Limb (tissue), 2 donors: ENCODE measurements at regions not wholly inside any gene's neighbourhood (a gene's known extent, or its start where the extent isn't known, plus 50 kb on each side); places are given as distances from the start of the nearest gene placed in this dataset.

Source experiments
- DNase-seq, 2 donors: peaks; one replicate each; pipeline ENCODE4 v3.0.0-alpha.2; 2016; ENCODE audit errors: extremely low spot score in 2 of 2

DNA sequence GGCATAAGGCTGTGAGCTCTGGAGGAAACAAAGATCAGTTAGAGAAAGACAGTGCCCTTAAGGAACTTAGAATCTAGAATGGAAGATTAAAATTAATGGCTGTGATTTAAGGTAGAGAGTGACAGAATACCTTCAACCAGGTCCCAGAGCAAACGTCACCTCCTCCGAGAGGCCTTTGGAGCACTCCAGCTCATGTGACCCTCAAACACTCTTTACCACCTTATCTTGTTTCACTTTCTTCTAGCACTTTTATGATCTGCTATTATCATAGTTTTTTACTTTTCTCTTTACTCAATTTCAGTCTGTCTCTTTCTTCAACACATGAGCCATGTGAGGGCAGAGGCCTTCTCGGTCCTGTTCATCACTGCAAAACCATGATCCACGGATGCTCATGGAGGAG lies 187.0 kb downstream of the SMIM20 start:
- DNase-seq, result no peak

DNA sequence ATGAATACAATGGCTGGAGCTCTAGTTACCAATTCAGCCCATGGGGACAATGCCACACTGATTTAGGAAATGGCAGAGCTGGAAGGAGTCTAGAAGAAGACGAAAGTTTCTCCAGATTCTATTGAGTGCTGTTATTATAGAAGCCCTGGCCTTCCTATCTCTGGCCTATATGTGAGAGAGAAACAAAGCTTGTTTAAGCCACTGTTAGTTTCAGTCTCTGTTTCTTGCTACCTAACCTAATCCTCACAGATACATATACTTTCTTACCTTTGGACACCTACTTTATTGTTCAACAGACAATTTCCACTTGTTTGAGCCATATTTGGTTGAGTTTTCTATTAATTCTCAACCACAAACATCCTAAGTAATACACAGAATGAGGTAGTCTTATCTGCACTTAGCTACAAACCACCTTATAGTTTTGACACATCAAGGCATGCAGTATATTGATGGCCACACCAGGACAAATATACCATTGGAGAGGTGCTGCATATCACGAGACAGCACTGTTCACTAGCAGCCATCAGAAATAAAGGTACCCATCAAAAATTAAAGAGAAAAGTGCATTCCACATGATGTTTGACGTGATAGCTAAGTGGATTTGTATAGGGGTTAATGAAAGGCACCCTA lies 190.2 kb downstream of the SMIM20 start:
- DNase-seq, result no peak

DNA sequence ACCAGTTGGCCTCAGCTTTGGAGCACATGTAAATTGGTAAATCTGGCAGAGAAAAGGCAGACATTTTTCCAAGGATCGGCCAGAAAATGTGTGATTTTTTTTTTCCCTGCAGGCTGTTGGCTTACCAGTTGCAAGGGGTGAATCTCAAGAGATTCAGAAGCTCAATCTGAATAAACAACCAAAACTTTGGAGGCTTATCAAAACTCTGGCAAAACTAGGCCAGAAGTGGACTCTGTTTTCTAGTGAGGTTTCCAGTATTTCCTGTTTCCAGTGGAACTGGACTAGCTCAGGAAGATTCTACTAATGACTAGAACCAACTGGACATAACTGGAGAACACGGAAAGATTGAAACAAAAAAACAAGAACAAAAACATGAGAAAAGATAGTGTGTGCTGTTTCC lies 191.3 kb downstream of the SMIM20 start:
- no peak for DNase-seq

DNA sequence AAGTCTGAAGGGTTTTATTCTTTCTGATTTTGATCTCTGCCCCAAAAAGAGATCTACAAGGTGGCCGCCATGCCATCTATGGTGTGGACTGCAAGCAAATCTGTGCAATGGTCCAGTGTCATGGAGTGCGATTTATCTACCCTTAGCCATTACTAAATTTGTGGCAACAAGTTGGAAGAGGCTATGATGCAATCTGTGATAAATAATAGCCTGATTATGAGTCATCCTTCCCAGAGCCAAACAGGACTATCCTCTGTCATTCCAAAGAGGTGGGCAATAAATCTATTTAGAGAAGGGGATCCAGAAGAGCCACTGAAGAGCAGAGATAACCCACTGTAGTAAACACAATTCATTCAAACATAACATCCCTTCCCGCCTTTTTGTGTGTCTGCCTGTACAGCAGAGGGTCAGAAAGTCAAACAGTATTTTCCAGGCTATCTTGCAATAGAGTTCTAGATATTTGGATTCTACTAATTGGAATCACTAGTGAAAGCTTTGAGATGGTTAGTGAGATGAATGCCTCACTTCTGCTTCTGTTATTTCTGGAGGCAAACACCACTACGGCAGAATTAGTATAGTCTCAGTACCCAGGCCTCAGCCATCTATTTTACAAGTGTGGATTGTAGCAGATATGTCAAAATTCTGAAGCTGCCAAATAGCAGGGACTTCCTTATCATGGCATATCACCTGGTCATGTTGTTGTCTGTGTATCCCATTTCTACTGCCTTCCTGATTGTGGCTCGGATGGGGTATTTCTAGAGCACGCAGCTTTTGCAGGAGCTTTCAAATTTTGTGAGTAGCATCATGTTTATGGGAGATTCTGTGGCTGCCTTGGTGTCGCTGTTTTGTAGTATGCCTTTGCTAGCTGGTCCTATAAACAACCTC lies 192.0 kb downstream of the SMIM20 start:
- DNase-seq, result no peak

DNA sequence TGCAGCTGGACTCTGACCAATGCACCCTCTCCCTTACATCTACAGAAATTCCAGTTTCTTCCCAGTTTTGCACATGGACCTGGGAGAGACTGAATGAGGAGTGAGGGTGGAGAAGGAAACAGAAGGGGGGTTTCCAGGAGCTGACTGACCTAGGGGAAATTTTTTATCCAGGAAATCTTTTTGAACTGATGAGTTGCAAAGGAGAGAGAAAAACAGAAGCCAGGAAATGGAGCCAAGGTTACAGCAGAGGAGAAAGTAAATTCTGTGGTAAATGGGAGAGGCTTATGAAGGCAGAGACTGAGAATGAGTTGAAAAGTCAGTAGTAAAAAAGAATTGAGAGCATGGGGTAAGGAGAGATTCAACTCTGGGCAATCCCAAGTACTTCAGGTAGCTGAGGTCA lies 192.8 kb downstream of the SMIM20 start:
- no peak for DNase-seq

DNA sequence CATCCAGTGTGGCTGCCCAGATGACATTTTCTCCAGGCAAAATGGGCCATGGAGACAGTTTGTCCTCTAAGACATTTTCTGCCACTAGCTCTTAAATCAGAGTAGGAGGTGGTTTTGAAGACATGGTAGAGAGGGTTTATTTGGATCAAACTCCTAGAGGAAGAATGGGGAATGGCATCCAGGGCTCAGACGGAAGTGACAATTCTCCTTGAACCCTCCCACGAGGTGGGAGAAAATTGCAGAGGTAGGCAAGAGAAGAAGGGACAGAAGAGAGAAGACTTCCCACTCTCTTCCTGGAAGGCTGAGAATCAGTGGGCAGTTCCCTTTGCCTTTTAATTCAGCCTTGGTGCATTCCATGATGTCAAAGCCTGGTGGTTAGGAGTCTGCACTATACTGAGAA lies 194.0 kb downstream of the SMIM20 start:
- no peak for DNase-seq

DNA sequence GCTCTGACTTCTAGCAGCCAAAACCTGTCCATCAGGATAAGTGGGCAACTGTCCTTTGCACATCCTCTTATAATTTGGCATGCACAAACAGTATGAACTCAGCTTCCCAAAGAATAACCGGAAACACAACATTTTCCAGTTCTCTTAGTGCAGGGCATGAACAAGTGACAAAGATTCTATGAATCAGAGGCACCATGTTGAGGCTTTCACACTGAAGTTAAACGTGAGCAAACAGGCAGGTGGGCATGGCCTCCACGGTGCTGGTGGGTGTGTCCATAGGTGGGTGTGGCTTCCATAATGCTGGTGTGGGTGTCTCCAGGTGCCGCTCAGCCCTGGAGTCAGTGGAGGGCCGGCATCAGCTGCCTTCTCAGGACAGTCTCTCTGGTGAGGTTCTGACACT lies 196.5 kb downstream of the SMIM20 start:
- no peak for DNase-seq

DNA sequence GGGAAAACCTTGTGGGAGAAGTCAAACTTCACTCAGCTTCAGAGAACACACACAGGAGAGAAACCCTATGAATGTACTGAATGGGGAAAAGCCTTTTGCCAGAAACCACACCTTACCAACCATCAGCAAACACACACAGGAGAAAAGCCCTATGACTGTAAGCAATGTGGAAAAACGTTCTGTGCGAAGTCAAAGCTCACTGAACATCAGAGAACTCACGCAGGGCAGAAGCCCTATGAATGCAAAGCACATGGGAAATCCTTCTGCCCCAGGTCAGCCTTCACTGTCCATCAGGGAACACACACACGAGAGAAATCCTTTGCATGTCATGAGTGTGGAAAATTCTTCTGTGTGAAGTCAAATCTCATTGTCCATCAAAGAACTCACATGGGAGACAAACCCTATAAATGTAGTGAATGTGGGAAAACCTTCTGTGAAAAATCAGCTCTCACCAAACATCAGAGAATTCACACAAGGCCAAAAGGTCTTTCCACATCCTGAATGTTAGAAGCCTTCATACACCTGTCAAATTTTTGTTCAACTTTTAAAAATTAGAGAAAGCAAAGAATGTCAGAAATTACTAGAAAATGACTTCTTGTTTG lies 199.4 kb downstream of the SMIM20 start:
- DNase-seq, result no peak

DNA sequence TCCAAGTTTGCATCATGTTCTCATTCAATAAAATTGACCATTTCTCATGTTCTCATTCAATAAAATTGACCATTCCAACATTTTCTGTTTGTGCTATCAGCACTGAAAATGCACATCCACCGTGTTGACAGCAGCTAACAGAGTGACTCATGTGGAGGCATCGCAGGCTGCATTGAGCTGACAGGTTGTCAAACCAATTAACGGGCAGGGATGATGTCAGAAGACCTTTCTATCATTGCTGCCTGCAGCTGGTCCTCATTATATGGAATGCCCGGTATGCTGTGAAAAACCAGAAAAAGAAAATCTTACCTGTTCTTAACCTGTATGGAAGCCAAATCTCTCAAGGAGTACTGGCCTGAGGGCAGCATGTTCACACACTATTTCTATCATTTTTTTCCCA lies 202.0 kb downstream of the SMIM20 start:
- no peak for DNase-seq

DNA sequence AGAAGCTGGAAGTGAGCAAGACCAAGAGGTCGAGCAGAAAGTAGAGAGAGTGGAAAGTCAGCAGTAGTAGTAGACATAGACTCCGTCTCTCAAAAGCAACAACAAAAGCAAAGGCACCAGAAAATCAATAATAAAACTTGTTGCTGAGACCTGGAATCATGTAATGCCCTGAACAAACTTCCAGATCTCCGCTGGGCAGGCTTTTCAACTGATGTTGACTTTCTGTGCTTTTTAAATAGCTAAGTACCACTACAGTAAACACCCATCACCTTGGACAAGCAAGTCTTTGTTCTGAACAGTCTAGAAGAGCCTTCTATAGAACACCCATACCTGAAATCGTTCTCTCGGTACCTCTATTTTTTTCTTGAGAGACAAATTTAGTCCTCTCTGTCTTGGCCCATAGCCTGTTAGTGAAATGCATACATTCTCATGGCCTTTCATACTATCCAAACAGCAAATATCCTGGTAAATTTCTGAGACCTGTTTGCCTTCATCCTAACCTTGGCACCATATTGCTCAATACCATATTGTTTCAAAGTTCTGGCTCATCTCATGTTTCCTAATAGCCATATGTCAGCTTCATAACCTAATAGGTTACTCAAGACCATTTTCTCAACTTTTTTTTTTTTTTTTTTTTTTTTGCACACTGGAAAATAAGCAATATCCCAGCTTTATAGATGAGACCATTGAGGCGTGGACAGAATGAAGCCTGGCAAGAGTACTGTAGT lies 200.6 kb upstream of the RBPJ start:
- DNase-seq, result no peak

DNA sequence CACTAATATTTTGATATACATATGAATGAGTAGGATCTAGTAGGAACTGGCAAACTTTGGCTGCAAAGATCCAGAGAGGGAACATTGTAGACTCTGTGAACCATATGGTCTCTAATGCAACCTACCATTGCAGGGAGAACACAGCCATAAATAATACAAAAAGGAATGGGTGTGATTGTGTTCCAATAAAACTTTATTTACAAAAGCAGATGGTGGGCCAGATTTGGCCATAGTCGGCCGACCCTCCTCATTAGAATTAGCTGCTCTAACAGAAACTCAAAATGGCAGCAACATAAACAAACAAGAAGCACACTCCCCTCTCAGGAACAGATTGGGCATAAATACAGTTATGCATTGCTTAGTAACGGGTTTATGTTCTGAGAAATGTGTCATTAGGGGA lies 198.1 kb upstream of the RBPJ start:
- no peak for DNase-seq

DNA sequence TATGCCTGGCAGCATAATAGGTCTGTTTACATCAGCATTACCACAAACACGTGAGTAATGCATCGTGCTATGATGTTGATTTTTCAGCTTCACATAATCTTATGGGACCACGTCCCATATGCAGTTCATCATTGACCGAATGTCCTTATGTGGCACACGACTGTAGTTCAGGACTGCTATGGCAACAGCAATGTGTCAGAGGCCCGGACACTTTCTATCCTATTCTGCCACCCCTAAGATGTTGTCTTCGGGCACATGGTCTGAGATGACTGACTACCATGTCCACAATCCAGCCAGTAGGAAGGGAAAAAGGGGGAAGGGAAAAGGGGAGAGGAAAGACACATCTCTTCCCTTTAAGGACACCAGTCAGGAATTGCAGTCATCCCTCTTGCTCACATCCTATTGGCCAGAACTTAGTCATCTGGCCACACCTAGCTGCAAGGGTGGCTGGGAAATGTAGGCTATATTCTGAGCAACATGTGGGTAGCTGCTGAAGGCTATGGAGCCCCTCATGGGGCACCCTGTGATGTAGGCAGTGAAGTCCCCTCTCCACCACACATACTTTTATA lies 196.0 kb upstream of the RBPJ start:
- no peak for DNase-seq

DNA sequence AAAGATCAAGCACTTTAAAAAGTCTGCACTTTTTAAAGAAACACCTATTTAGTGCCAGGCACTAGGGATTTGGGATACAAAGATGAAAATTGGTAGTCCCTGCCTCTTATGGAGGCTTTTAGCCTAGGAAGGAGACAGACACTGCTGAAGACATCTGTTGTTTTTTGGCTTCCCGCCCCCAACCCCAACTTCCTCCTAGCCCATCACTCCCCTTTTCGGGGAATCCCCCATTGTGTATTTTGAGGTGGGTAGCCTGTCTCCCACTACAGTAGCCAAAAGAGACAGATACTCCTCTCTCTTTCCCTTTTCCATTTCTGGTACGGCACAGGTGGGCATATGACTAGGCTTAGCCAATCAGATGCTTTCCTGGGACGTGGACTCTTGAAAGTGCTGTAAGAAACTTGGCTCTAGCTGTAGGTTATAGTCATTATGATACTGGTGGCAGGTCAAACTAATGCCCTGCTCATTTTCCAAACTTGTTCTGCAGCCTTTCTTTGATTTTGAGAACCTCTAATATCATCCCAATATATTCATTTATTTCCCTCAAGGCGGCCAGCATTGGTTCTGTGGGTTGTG lies 194.6 kb upstream of the RBPJ start:
- no peak for DNase-seq

DNA sequence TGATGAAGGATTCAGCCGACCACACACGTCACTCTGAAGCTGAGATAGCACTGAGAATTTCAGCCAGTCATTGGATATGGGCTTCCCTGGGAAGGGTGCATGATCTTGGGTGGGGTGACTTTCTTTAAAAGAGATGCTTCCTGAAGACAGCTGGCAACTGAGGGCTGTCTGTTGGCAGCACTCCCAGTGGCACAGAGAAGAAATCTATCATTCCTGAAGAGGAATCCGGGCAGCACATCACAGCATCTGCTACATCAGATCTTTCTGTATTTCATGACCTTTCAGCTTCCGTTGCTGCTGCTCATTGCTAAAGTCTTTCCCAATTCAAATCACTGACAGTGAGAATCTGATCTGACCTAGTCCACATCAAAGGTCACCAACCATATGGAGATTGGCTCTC lies 193.8 kb upstream of the RBPJ start:
- DNase-seq, result no peak

DNA sequence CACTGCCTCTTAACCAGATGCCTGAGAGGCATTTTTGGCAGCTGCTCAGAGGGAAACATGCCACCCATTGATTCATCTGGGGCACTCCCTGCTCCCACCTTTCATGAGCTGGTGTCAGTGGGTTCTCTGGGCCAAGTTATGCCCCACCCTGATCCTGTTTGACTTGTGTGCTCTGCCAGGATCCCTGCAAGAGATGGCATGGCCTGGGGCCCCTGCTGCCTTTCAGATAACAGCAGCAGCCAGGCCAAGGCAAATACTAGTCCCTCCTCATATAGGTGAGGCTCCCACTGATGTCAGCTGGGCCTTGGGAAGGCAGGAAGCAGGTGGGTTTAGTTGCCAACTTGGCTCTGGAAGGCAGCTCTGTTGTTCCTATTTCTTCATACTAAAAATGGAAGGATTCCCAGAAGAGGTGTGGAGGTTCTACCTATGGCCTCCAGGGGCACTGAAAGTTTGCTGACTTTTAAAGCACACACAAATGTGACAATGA lies 192.9 kb upstream of the RBPJ start:
- DNase-seq, result no peak

DNA sequence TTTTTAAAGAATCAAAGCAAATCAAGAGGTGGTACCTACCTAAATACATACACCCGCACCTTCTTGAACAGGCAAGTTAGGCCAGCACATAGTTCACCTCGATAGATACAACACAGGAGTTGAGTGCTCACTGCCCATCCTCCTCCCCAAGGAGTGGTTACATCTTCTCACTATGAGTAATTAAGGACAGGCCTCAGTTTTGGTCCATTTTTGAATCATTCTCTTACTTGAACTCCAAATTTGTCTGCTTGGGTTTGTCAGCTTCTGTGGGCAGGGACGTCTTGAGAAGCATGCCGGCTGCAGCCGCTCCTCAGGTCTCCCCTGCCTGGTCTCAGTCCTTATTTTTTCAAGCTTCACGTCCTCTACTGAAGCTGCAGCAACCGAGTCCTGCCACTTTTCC lies 190.6 kb upstream of the RBPJ start:
- no peak for DNase-seq

DNA sequence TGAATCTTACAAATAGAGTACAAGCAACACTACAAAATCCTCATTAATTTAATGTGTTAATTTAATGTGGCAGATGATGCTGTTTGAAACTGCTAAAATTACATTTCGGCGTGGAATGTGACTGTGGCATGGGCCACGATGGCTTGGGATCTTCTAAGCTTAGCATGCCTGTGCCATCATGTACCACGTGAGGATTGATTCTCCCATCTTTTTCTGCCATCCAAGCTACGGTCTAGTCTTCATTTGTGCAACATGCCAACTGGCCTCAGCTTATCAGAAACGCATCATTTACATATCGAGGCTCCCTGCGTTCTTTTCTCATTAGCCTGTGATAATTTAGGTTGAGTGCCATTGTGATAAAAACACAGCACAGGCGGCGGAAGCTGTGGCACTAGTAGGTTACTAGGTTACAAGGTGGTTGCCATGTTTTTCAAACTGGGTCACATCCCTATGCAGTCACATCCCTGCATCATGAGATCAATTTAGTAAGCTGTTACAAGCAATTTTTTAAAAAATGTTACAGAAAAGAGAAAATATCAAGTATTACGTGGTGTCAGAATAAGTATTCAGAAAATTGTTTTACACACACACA lies 189.9 kb upstream of the RBPJ start:
- DNase-seq, result no peak

DNA sequence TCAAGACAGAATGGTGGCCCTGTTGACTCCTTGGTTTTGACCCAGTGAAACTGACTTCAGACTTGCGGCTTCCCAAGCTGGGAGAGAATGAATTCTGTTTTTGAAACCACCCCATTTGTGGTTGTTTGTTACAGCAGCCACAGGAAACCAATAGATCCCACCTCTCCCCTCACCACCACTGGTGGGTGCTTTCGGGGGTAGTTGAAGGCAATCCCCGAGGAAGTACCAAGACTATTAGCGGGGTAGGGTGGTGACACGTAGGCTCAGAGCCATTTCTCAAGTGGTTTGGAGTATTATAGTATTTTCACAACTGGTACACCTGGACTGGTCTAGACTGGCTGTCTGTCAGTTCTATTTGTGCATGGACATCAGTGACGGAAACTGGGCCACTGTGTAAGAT lies 189.1 kb upstream of the RBPJ start:
- no peak for DNase-seq

DNA sequence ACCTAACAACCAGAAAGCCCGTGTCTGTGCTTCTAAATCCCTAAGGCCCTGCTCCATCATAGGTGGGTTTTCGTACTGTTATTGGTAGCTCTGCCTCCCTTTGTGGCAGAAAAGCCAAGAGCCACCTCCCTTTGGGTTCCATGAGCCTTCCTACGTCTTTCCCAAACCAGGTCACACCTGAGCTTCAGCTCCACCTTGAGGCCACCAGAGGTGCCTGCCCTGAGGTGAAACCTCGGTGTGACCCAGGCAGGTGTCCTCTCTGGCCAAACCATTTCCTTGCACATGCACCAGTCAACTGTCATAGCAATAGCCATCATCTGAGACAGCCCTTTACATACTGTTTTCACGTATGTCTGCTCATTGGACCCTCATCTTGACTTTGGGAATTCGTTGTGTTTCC lies 188.0 kb upstream of the RBPJ start:
- DNase-seq, result no peak

DNA sequence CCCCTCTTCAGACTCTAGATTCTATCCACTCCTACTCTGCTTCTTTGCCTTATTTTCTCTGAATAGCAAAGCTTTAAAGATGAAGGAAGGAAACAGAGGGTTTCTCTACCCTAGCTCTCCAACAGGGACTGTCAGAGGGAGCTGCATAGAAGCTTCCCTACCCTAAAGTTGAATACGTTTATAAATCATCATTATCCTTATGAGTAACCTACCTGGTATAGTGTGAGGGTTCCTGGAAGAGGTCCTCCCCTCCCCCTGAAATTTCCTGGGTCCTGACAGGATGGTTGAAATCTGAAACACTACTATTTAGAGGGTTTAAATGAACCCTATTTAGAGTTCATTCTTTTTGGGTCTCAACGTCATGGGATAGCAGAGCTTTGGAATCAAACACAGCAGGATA lies 187.0 kb upstream of the RBPJ start:
- DNase-seq, result no peak

DNA sequence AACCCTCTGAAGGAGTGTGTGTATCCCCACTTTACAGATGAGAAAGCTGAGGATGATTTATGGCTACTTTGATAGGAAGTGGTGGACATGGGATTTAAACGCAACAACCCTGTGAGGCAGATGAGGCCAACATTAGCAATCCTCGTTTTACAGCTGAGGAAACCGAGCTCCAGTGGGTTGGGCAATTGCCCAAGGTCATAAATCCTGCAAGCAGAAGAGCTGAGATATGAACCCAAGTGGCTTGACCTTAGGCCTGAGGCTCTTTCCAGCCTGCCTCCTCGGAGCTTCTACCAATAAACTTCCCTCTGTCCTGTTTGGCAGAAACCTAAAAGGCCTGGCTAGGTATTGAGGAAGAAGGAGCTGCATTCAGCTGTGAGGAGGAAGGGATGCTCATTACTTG lies 185.5 kb upstream of the RBPJ start:
- DNase-seq, result no peak
